Breast epithelium (tissue), 3 donors: ENCODE measurements at regions not wholly inside any gene's neighbourhood (a gene's known extent, or its start where the extent isn't known, plus 50 kb on each side); places are given as distances from the start of the nearest gene placed in this dataset.

Source experiments
- POLR2A ChIP-seq: fragments of 450-650 bp; IDR thresholded peaks from one replicate; pipeline ENCODE4 v1.6.1; 2016; ENCODE audit warnings: antibody characterized with exemption, mild to moderate bottlenecking, moderate library complexity
- POLR2AphosphoS5 ChIP-seq, 3 donors: sonication (generic); formaldehyde crosslinking; IDR thresholded peaks; one replicate each; pipeline ENCODE4 v1.6.1; 2017; ENCODE audit warnings: antibody characterized with exemption in 3 of 3
- TF ChIP-seq, protein P1 (sequence below), 3 donors: fragments of 450-650 bp; IDR thresholded peaks; one replicate each; pipeline ENCODE4 v1.5.1; 2016 to 2017; ENCODE audit warnings: antibody characterized with exemption in 3 of 3, mild to moderate bottlenecking in 3 of 3, moderate library complexity in 3 of 3

- TF ChIP-seq, protein P1, sequence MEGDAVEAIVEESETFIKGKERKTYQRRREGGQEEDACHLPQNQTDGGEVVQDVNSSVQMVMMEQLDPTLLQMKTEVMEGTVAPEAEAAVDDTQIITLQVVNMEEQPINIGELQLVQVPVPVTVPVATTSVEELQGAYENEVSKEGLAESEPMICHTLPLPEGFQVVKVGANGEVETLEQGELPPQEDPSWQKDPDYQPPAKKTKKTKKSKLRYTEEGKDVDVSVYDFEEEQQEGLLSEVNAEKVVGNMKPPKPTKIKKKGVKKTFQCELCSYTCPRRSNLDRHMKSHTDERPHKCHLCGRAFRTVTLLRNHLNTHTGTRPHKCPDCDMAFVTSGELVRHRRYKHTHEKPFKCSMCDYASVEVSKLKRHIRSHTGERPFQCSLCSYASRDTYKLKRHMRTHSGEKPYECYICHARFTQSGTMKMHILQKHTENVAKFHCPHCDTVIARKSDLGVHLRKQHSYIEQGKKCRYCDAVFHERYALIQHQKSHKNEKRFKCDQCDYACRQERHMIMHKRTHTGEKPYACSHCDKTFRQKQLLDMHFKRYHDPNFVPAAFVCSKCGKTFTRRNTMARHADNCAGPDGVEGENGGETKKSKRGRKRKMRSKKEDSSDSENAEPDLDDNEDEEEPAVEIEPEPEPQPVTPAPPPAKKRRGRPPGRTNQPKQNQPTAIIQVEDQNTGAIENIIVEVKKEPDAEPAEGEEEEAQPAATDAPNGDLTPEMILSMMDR (IDR thresholded peaks at IDR 0.05), result no peak
- TF ChIP-seq POLR2A (no peak), POLR2AphosphoS5 (IDR thresholded peaks at IDR 0.05) (no peak)
These were observed 443.4 kb upstream of the SOX9 start for GRCh38 chr17:71677439-71677838.
